Smooth muscle cell (in vitro differentiated cells): ENCODE measurements at regions not wholly inside any gene's neighbourhood (a gene's known extent, or its start where the extent isn't known, plus 50 kb on each side); places are given as distances from the start of the nearest gene placed in this dataset.

Source experiments
- DNase-seq: peaks from one replicate; lab custom pipeline; 2025; ENCODE audit not compliant: unreplicated experiment; lab: John Stamatoyannopoulos, UW
- H2AFZ ChIP-seq: fragments of 200-600 bp; sonication (generic); 2 replicates; pipeline ENCODE4 v1.6.0; 2016; ENCODE audit warnings: antibody characterized with exemption, low read depth, mild to moderate bottlenecking
- H3F3A ChIP-seq: fragments of 200-600 bp; sonication (generic); 2 replicates; pipeline ENCODE4 v1.6.0; 2017; ENCODE audit warnings: antibody characterized with exemption, low read depth
- H3K27ac ChIP-seq: fragments of 200-600 bp; sonication (generic); 2 replicates; pipeline ENCODE4 v1.5.1; 2016; ENCODE audit warnings: low read depth, mild to moderate bottlenecking
- H3K27me3 ChIP-seq: fragments of 200-600 bp; sonication (generic); 2 replicates; pipeline ENCODE4 v1.6.1; 2016; ENCODE audit warnings: low read depth, mild to moderate bottlenecking
- H3K36me3 ChIP-seq: fragments of 200-600 bp; sonication (generic); 2 replicates; pipeline ENCODE4 v1.5.1; 2016; ENCODE audit warnings: low read depth
- H3K4me1 ChIP-seq: fragments of 200-600 bp; sonication (generic); 2 replicates; pipeline ENCODE4 v1.5.1; 2016; ENCODE audit warnings: low read depth
- H3K4me2 ChIP-seq: fragments of 200-600 bp; sonication (generic); 2 replicates; pipeline ENCODE4 v1.6.0; 2016; ENCODE audit warnings: mild to moderate bottlenecking
- H3K4me3 ChIP-seq: fragments of 200-600 bp; sonication (generic); 2 replicates; pipeline ENCODE4 v1.5.1; 2016; ENCODE audit warnings: mild to moderate bottlenecking
- H3K79me2 ChIP-seq: fragments of 200-600 bp; sonication (generic); 2 replicates; pipeline ENCODE4 v1.6.0; 2016; ENCODE audit warnings: low read depth, mild to moderate bottlenecking
- H3K9ac ChIP-seq: fragments of 200-600 bp; sonication (generic); 2 replicates; pipeline ENCODE4 v1.6.0; 2016; ENCODE audit warnings: low read depth
- H3K9me3 ChIP-seq: fragments of 200-600 bp; sonication (generic); replicated peaks from 2 replicates; pipeline ENCODE4 v1.5.1; 2016; ENCODE audit warnings: low read depth
- H4K20me1 ChIP-seq: fragments of 200-600 bp; sonication (generic); 2 replicates; pipeline ENCODE4 v1.6.0; 2016; ENCODE audit warnings: low read depth
- WGBS: methylation state at CpG from one replicate; pipeline ENCODE4 v1.1.7; 2016; ENCODE audit warnings: low lambda C conversion rate; 5-methylcytosine and 5-hydroxymethylcytosine counted together
- TF ChIP-seq, protein P1 (sequence below): fragments of 200-600 bp; sonication (generic); IDR thresholded peaks from 2 replicates; pipeline ENCODE4 v1.5.1; 2017; ENCODE audit warnings: borderline replicate concordance, mild to moderate bottlenecking, antibody characterized with exemption; ENCODE audit not compliant: insufficient read depth, poor library complexity, severe bottlenecking

DNA sequence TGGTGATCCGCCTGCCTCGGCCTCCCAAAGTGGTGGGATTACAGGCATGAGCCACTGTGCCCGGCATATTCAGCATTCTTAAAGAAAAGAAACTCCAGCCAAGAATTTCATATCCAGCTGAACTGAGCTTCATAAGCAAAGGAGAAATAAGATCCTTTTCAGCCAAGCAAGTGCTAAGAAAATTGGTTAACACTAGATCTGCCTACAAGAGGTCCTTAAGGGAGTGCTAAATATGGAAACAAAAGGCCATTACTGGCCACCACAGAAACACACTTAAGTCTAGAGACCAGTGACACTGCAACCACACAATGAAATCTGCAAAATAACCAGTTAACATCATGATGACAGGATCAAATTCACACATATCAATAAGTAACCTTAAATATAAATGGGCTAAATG is 331.5 kb downstream of the MAN2A1 start:
- 100% methylated on average over 3 of the region's 3 CpGs for WGBS
- H2AFZ ChIP-seq, result no peak overlapping the region
- H3K36me3 ChIP-seq, result no peaks in the 10 kb centered on the region
- H3K4me1 ChIP-seq, result no peaks in the 10 kb centered on the region
- DNase-seq, result no peak
- no peaks in the 10 kb centered on the region for H3K79me2 ChIP-seq
- H3F3A ChIP-seq, result no peaks in the 10 kb centered on the region
- no peak overlapping the region for H3K4me3 ChIP-seq
- H3K4me2 ChIP-seq, result no peak overlapping the region
- H3K9ac ChIP-seq, result no peak overlapping the region
- H4K20me1 ChIP-seq, result no peaks in the 10 kb centered on the region
- H3K27ac ChIP-seq, result no peak overlapping the region
- no peaks in the 10 kb centered on the region for H3K9me3 ChIP-seq
- TF ChIP-seq, protein P1, sequence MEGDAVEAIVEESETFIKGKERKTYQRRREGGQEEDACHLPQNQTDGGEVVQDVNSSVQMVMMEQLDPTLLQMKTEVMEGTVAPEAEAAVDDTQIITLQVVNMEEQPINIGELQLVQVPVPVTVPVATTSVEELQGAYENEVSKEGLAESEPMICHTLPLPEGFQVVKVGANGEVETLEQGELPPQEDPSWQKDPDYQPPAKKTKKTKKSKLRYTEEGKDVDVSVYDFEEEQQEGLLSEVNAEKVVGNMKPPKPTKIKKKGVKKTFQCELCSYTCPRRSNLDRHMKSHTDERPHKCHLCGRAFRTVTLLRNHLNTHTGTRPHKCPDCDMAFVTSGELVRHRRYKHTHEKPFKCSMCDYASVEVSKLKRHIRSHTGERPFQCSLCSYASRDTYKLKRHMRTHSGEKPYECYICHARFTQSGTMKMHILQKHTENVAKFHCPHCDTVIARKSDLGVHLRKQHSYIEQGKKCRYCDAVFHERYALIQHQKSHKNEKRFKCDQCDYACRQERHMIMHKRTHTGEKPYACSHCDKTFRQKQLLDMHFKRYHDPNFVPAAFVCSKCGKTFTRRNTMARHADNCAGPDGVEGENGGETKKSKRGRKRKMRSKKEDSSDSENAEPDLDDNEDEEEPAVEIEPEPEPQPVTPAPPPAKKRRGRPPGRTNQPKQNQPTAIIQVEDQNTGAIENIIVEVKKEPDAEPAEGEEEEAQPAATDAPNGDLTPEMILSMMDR, result no peak
- no peaks in the 10 kb centered on the region for H3K27me3 ChIP-seq

DNA sequence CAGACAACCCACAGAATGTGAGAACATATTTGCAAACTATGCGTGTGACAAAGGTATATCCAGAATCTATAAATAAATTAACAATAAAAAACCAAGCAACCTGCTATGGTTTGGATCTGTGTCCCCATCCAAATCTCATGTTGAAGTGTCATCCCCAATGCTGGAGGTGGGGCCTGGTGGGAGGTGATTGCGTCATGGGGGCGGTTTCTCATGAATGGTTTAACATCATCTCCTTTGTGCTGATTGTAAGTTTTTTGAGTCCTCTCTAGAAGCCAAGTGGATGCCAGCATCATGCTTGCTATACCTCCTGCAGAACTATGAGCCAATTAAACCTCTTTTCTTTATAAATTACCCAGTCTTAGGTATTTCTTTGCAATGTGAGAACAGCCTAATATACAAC is 335.4 kb downstream of the MAN2A1 start:
- H3K27ac ChIP-seq, result no peak overlapping the region
- TF ChIP-seq, protein P1, result no peak
- H3K9me3 ChIP-seq, result no peaks in the 10 kb centered on the region
- H2AFZ ChIP-seq, result no peak overlapping the region
- H4K20me1 ChIP-seq, result no peaks in the 10 kb centered on the region
- H3K4me2 ChIP-seq, result no peak overlapping the region
- DNase-seq, result no peak
- 93% methylated on average over 3 of the region's 3 CpGs for WGBS
- H3K79me2 ChIP-seq, result no peaks in the 10 kb centered on the region
- H3K36me3 ChIP-seq, result no peaks in the 10 kb centered on the region
- no peak overlapping the region for H3K9ac ChIP-seq
- no peaks in the 10 kb centered on the region for H3K4me1 ChIP-seq
- no peaks in the 10 kb centered on the region for H3K27me3 ChIP-seq
- H3K4me3 ChIP-seq, result no peak overlapping the region
- no peaks in the 10 kb centered on the region for H3F3A ChIP-seq

DNA sequence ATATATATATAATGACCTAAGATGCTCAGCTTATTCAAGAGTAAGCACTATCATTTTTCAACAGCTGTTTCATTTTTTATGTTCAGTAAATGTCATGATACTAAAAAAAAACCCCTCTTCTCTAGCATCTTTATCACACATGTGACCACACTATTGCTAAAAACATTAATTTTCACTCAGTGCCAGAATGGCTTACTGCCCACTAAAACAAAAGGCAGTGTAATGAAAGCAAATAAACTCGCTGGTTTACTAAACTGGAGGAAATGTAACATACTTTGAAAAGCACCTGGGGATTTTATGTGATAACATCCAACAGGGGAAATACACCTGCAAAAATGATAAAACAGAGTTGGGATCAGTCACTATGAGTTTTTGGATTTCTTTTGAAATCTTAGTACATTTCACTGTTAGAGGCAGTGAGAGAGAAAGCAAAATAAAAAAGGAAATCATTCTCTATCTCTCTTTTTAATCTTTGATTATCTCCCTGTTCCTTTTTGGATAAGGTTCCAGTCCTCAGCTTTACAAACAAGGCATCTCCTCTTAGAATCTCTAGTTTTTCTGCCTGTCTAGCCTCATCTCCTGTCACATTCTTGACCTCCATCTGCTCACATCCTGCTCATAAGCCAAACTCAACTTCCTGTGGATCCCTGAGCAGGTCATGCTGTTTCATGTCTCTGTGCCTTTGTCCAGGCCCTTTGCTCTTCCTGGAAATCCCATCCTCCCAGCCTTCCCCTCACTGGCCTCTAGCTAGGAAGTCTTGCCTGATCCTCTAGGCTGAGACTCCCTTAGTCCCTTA is 338.0 kb downstream of the MAN2A1 start:
- no peaks in the 10 kb centered on the region for H3K9me3 ChIP-seq
- H3K4me3 ChIP-seq, result no peak overlapping the region
- no peak overlapping the region for H2AFZ ChIP-seq
- no peak overlapping the region for H3K4me2 ChIP-seq
- H3K27ac ChIP-seq, result no peak overlapping the region
- no peaks in the 10 kb centered on the region for H4K20me1 ChIP-seq
- no peaks in the 10 kb centered on the region for H3F3A ChIP-seq
- no peak overlapping the region for H3K9ac ChIP-seq
- peaks cover 7% of the 10 kb centered on the region for H3K4me1 ChIP-seq
- DNase-seq, result no peak
- TF ChIP-seq, protein P1, result no peak
- no peaks in the 10 kb centered on the region for H3K36me3 ChIP-seq
- WGBS, result 96% methylated on average over 1 of the region's 1 CpG
- no peaks in the 10 kb centered on the region for H3K27me3 ChIP-seq
- no peaks in the 10 kb centered on the region for H3K79me2 ChIP-seq
